ENCODE measurements at regions not wholly inside any gene's neighbourhood (a gene's known extent, or its start where the extent isn't known, plus 50 kb on each side); places are given as distances from the start of the nearest gene placed in this dataset.

DNA sequence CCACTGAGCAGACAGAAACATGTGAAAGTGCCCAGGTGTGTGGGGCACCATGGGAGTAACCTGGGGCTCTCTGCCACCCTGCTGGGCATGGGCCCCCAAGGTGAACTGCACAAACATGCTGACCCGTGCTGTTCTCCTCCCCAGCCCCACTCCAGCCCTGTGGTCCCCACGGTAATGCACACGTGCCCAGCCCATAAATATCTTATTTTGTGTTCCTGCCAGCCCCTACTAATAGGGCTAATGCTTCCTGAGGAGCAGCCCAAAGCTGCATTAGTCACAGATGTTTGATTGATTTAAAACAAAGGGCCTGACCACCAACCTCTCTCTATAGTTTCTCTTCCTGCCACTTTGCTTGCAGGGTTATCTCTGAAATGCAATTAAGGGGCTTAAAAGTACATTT is 95.4 kb downstream of the ABHD5 start:
- TF ChIP-seq POLR2A (IDR thresholded peaks at IDR 0.05; ENCODE audit: low read length) (no peak), GATA1 (IDR thresholded peaks at IDR 0.05; ENCODE audit: low read depth, low read length) (no peak)
